ENCODE measurements at regions not wholly inside any gene's neighbourhood (a gene's known extent, or its start where the extent isn't known, plus 50 kb on each side); places are given as distances from the start of the nearest gene placed in this dataset.
"Not testable (repeated sequence)": the region's sequence is repeated elsewhere in the genome, so short reads cannot be mapped to it uniquely, and the experiment has no call there.

GRCh38 chr6:68233623-68234022, 401.5 kb upstream of the ADGRB3 start:
- DNase-seq: no peak

- no peak for DNase-seq
Observed at GRCh38 chr6:68229566-68229965, 405.5 kb upstream of the ADGRB3 start.

GRCh38 chr6:68226460-68226859, 408.6 kb upstream of the ADGRB3 start:
- DNase-seq: no peak

GRCh38 chr6:68225729-68226128, 409.4 kb upstream of the ADGRB3 start:
- DNase-seq: no peak

- no peak for DNase-seq
Observed at GRCh38 chr6:68211242-68211795, 423.8 kb upstream of the ADGRB3 start.

GRCh38 chr6:68207612-68208011, 427.5 kb upstream of the ADGRB3 start:
- not testable (repeated sequence) for DNase-seq

GRCh38 chr6:68200929-68201328, 434.2 kb upstream of the ADGRB3 start:
- DNase-seq: no peak

GRCh38 chr6:68197356-68197755, 437.7 kb upstream of the ADGRB3 start:
- no peak for DNase-seq

- no peak for DNase-seq
Observed at GRCh38 chr6:68196645-68197044, 438.4 kb upstream of the ADGRB3 start.

- DNase-seq: not testable (repeated sequence)
Observed at GRCh38 chr6:68195753-68196152, 439.3 kb upstream of the ADGRB3 start.

- DNase-seq: no peak
Observed at GRCh38 chr6:68194846-68195478, 440.1 kb upstream of the ADGRB3 start.

- DNase-seq: no peak
Observed at GRCh38 chr6:68192988-68193387, 442.1 kb upstream of the ADGRB3 start.

- no peak for DNase-seq
Observed at GRCh38 chr6:68189217-68189815, 445.8 kb upstream of the ADGRB3 start.

- no peak for DNase-seq
Observed at GRCh38 chr6:68186870-68187269, 448.2 kb upstream of the ADGRB3 start.

- DNase-seq: no peak
Observed at GRCh38 chr6:68182386-68182785, 452.7 kb upstream of the ADGRB3 start.

GRCh38 chr6:68181027-68181426, 454.1 kb upstream of the ADGRB3 start:
- not testable (repeated sequence) for DNase-seq

GRCh38 chr6:68173616-68174015, 461.5 kb upstream of the ADGRB3 start:
- no peak for DNase-seq

GRCh38 chr6:68169922-68170321, 465.2 kb upstream of the ADGRB3 start:
- no peak for DNase-seq

- DNase-seq: no peak
Observed at GRCh38 chr6:68167604-68168003, 467.5 kb upstream of the ADGRB3 start.

- DNase-seq: not testable (repeated sequence)
Observed at GRCh38 chr6:68160812-68161211, 474.3 kb upstream of the ADGRB3 start.

GRCh38 chr6:68160348-68160747, 474.7 kb upstream of the ADGRB3 start:
- no peak for DNase-seq

GRCh38 chr6:68159433-68159832, 475.6 kb upstream of the ADGRB3 start:
- DNase-seq: no peak

GRCh38 chr6:68158256-68158655, 476.8 kb upstream of the ADGRB3 start:
- no peak for DNase-seq

- DNase-seq: no peak
Observed at GRCh38 chr6:68144667-68145066, 490.4 kb upstream of the ADGRB3 start.

GRCh38 chr6:68141190-68141589, 493.9 kb upstream of the ADGRB3 start:
- no peak for DNase-seq
